ENCODE measurements at regions not wholly inside any gene's neighbourhood (a gene's known extent, or its start where the extent isn't known, plus 50 kb on each side); places are given as distances from the start of the nearest gene placed in this dataset.

DNA sequence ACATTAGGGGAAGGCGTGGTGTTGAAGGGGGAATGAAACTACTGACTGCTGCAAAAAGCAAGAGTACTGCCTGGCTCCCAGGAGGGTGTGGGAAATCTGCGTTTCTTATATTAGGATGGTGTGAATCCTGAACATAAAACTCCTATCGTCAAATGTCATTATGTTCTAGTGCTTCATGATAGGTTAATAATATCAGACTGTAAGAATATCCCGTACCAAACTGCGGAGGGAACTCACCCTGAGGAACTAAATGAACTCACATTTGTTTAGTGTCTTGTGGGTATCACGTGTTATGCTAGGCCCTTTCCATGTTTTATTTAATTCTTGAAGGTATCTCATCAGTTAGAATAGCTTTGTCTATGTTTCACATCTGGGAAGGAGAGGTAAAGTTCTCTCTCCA lies 610.7 kb downstream of the QKI start:
- TF ChIP-seq, protein P1, sequence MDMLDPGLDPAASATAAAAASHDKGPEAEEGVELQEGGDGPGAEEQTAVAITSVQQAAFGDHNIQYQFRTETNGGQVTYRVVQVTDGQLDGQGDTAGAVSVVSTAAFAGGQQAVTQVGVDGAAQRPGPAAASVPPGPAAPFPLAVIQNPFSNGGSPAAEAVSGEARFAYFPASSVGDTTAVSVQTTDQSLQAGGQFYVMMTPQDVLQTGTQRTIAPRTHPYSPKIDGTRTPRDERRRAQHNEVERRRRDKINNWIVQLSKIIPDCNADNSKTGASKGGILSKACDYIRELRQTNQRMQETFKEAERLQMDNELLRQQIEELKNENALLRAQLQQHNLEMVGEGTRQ (IDR thresholded peaks at IDR 0.05; ENCODE audit: low read depth, low read length): no peak
- TF ChIP-seq FOS (IDR thresholded peaks at IDR 0.05; ENCODE audit: low read depth, low read length) (no peak), MAFK (IDR thresholded peaks at IDR 0.05; ENCODE audit: low read depth, low read length) (no peak), MXI1 (IDR thresholded peaks at IDR 0.05; ENCODE audit: borderline replicate concordance, low read depth, low read length) (no peak), RCOR1 (IDR thresholded peaks at IDR 0.05; ENCODE audit: insufficient replicate concordance, low read length) (no peak), RFX5 (IDR thresholded peaks at IDR 0.05; ENCODE audit: low read depth, low read length) (no peak), SMC3 (IDR thresholded peaks at IDR 0.05; ENCODE audit: low read depth, low read length) (no peak), CHD1 (IDR thresholded peaks at IDR 0.05; ENCODE audit: low read depth, low read length) (no peak), CEBPB (IDR thresholded peaks at IDR 0.05; ENCODE audit: low read depth, low read length) (no peak), NFE2L2 (IDR thresholded peaks at IDR 0.05; ENCODE audit: low read depth, low read length) (no peak), POLR2A (IDR thresholded peaks at IDR 0.05; ENCODE audit: low read depth, low read length) (no peak), MAZ (IDR thresholded peaks at IDR 0.05; ENCODE audit: borderline replicate concordance, low read depth, low read length) (no peak)
- TF ChIP-seq, protein P2, sequence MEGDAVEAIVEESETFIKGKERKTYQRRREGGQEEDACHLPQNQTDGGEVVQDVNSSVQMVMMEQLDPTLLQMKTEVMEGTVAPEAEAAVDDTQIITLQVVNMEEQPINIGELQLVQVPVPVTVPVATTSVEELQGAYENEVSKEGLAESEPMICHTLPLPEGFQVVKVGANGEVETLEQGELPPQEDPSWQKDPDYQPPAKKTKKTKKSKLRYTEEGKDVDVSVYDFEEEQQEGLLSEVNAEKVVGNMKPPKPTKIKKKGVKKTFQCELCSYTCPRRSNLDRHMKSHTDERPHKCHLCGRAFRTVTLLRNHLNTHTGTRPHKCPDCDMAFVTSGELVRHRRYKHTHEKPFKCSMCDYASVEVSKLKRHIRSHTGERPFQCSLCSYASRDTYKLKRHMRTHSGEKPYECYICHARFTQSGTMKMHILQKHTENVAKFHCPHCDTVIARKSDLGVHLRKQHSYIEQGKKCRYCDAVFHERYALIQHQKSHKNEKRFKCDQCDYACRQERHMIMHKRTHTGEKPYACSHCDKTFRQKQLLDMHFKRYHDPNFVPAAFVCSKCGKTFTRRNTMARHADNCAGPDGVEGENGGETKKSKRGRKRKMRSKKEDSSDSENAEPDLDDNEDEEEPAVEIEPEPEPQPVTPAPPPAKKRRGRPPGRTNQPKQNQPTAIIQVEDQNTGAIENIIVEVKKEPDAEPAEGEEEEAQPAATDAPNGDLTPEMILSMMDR (conservative IDR thresholded peaks at IDR 0.05; ENCODE audit: low read depth, low read length): no peak
- TF ChIP-seq, protein P3, sequence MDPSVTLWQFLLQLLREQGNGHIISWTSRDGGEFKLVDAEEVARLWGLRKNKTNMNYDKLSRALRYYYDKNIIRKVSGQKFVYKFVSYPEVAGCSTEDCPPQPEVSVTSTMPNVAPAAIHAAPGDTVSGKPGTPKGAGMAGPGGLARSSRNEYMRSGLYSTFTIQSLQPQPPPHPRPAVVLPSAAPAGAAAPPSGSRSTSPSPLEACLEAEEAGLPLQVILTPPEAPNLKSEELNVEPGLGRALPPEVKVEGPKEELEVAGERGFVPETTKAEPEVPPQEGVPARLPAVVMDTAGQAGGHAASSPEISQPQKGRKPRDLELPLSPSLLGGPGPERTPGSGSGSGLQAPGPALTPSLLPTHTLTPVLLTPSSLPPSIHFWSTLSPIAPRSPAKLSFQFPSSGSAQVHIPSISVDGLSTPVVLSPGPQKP (IDR thresholded peaks at IDR 0.05; ENCODE audit: borderline replicate concordance, low read depth, low read length): no peak
- dilution Hi-C loops (cut with HindIII; ENCODE audit: low sequenced_read_pairs, unreplicated experiment) (no loop called here), intact Hi-C loops (cut with micrococcal nuclease) (no loop called here), in situ Hi-C loops (cut with MboI; ENCODE audit: low sequenced_read_pairs) (no loop called here)
- Histone ChIP-seq H3K18ac (ENCODE audit: low read depth, low read length) (no peak overlapping the region), H3K36me3 (ENCODE audit: control insufficient read depth, insufficient read depth, low read length) (no peaks in the 10 kb centered on the region), H3K9me3 (ENCODE audit: control insufficient read depth, insufficient read depth, low read length) (peaks cover 11% of the 10 kb centered on the region), H3K79me1 (ENCODE audit: low read depth in 1 of 2, low read length in 2 of 2) (no peaks in the 10 kb centered on the region), H4K91ac (ENCODE audit: insufficient read depth, low read depth, low read length) (no peak overlapping the region), H3K4me1 (ENCODE audit: control insufficient read depth, insufficient read depth, low read length) (no peaks in the 10 kb centered on the region), H3K14ac (replicated peaks; ENCODE audit: low read depth, low read length) (no peak overlapping the region), H2BK5ac (ENCODE audit: low read depth, low read length, poor library complexity, severe bottlenecking) (no peak overlapping the region), H3K4me3 (ENCODE audit: insufficient read depth, low read depth, low read length) (no peak overlapping the region), H3K23ac (ENCODE audit: low read depth, low read length) (no peak overlapping the region), H3K27ac (ENCODE audit: insufficient read depth, low read length) (no peak overlapping the region), H3K4ac (ENCODE audit: low read depth, low read length) (no peak overlapping the region), H2AK9ac (replicated peaks; ENCODE audit: low read depth, low read length, poor library complexity) (no peak overlapping the region), H3K9me1 (ENCODE audit: insufficient read depth, low read length) (no peaks in the 10 kb centered on the region), H2AFZ (replicated peaks; ENCODE audit: low read length, poor library complexity) (no peak overlapping the region), H3K56ac (ENCODE audit: extremely low read depth, insufficient read depth, low read length) (no peak overlapping the region), H2AK5ac (ENCODE audit: low read depth, low read length) (no peak overlapping the region), H3K4me2 (ENCODE audit: low read depth, low read length) (no peak overlapping the region), H4K8ac (ENCODE audit: low read depth in 2 of 2, low read length in 2 of 2) (no peak overlapping the region), H2BK20ac (ENCODE audit: low read depth, low read length) (no peak overlapping the region), H3K9ac (ENCODE audit: low read depth, low read length) (no peak overlapping the region), H4K20me1 (ENCODE audit: insufficient read depth, low read length) (no peaks in the 10 kb centered on the region), H3K27me3 (ENCODE audit: control insufficient read depth, insufficient read depth, low read length) (no peaks in the 10 kb centered on the region), H2BK120ac (ENCODE audit: low read depth, low read length) (no peak overlapping the region), H4K5ac (ENCODE audit: low read depth, low read length) (no peak overlapping the region), H2BK15ac (ENCODE audit: low read depth, low read length) (no peak overlapping the region)
- BruUV-seq (replicated peaks): no TSS peak
- POLR2A ChIA-PET (ENCODE audit: unreplicated experiment): no interaction called here
- ATAC-seq (ENCODE audit: low read depth) (no peak), DNase-seq (no peak)
- CTCF ChIA-PET: no interaction called here
- WGBS, 2 experiments (ENCODE audit: extremely low coverage in 2 of 2, insufficient read length in 1 of 2): no CpG with 5 or more reads among the region's 6 CpGs

Measured in IMR-90 (cell line).